ENCODE measurements at regions not wholly inside any gene's neighbourhood (a gene's known extent, or its start where the extent isn't known, plus 50 kb on each side); places are given as distances from the start of the nearest gene placed in this dataset.

DNA sequence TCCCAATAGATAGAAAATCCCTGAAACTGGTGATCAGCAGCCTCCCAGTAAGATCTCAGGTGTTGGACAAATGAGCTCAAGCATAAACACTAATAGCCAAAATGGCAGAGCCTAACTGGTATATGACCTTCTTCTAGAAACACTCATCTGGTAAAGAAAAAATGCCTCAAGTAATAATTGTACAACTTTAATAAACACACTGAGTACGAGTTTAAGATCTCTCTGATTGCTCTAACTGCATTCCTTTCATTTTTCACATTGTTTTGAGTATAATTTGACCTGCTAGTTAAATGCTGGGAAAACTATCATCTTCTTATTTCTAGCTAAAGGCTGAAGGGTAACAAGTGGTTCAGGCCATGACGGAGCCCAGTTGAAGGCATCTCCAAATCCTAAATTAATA, 2009.5 kb upstream of the PCDH20 start:
- H4K20me1 ChIP-seq (ENCODE audit: low read depth, low read length), result no peaks in the 10 kb centered on the region
- H3K36me3 ChIP-seq (ENCODE audit: low read length), result no peaks in the 10 kb centered on the region
- H2AFZ ChIP-seq (ENCODE audit: low read depth, low read length, severe bottlenecking), result peak overlapping the region; percentile 52
- no peaks in the 10 kb centered on the region for H3K27me3 ChIP-seq (ENCODE audit: low read length)
- no peak overlapping the region for H3K27ac ChIP-seq (ENCODE audit: low read depth, low read length)
- no peaks in the 10 kb centered on the region for H3K9me2 ChIP-seq (replicated peaks; ENCODE audit: insufficient read depth, low read length)
- H3K9ac ChIP-seq (ENCODE audit: low read length), result no peak overlapping the region
- no peaks in the 10 kb centered on the region for H3K79me2 ChIP-seq (ENCODE audit: insufficient read depth, low read length)
- no peaks in the 10 kb centered on the region for H3F3A ChIP-seq (ENCODE audit: insufficient read depth)
- no peak overlapping the region for H3K4me3 ChIP-seq (ENCODE audit: insufficient read depth, low read length, poor library complexity, severe bottlenecking)
- no peak for TF ChIP-seq EZH2phosphoT487 (conservative IDR thresholded peaks at IDR 0.05; ENCODE audit: low read length)
- no peak for TF ChIP-seq CTCF (IDR thresholded peaks at IDR 0.05; ENCODE audit: insufficient read depth, low read length, poor library complexity, severe bottlenecking)
- H3K9me3 ChIP-seq (ENCODE audit: insufficient read depth, low read length), result no peaks in the 10 kb centered on the region
- no peak overlapping the region for H3K4me2 ChIP-seq (ENCODE audit: low read depth, low read length, poor library complexity, severe bottlenecking)

- Histone ChIP-seq H3K79me2 (ENCODE audit: insufficient read depth, low read length) (no peaks in the 10 kb centered on the region), H3K9me3 (ENCODE audit: insufficient read depth, low read length) (no peaks in the 10 kb centered on the region), H4K20me1 (ENCODE audit: low read depth, low read length) (no peaks in the 10 kb centered on the region), H3K36me3 (ENCODE audit: low read length) (no peaks in the 10 kb centered on the region), H2AFZ (ENCODE audit: low read depth, low read length, severe bottlenecking) (peak overlapping the region; percentile 68), H3K4me2 (ENCODE audit: low read depth, low read length, poor library complexity, severe bottlenecking) (no peak overlapping the region), H3K4me3 (ENCODE audit: insufficient read depth, low read length, poor library complexity, severe bottlenecking) (no peak overlapping the region), H3K9ac (ENCODE audit: low read length) (no peak overlapping the region), H3K27ac (ENCODE audit: low read depth, low read length) (no peak overlapping the region), H3K27me3 (ENCODE audit: low read length) (no peaks in the 10 kb centered on the region), H3F3A (ENCODE audit: insufficient read depth) (no peaks in the 10 kb centered on the region), H3K9me2 (replicated peaks; ENCODE audit: insufficient read depth, low read length) (no peaks in the 10 kb centered on the region)
- TF ChIP-seq CTCF (IDR thresholded peaks at IDR 0.05; ENCODE audit: insufficient read depth, low read length, poor library complexity, severe bottlenecking) (no peak), EZH2phosphoT487 (conservative IDR thresholded peaks at IDR 0.05; ENCODE audit: low read length) (no peak)
Observed at GRCh38 chr13:63421123-63421522, 2005.5 kb upstream of the PCDH20 start.

DNA sequence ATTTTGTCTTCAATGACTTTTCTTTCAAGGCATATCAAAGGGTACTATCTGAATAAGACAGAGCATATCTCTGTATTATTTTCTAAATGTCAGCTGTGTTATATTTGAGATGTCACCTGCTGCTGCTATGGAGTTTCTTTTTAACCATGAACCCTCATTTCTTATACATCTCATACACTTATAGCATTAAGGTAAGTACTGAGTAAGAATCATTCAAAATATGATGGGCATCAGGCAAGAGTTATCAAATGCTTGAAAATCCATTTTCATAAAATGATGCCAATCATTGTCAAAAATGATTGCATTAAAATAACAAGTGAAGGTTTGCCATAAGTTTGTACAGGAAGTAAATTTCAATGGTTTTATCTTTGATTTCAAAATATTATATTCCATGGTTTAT, 2005.0 kb upstream of the PCDH20 start:
- Histone ChIP-seq H3K4me2 (ENCODE audit: low read depth, low read length, poor library complexity, severe bottlenecking) (no peak overlapping the region), H3K4me3 (ENCODE audit: insufficient read depth, low read length, poor library complexity, severe bottlenecking) (no peak overlapping the region), H3K9me2 (replicated peaks; ENCODE audit: insufficient read depth, low read length) (no peaks in the 10 kb centered on the region), H4K20me1 (ENCODE audit: low read depth, low read length) (no peaks in the 10 kb centered on the region), H3K79me2 (ENCODE audit: insufficient read depth, low read length) (no peaks in the 10 kb centered on the region), H3K27me3 (ENCODE audit: low read length) (no peaks in the 10 kb centered on the region), H3K9me3 (ENCODE audit: insufficient read depth, low read length) (no peaks in the 10 kb centered on the region), H2AFZ (ENCODE audit: low read depth, low read length, severe bottlenecking) (no peak overlapping the region), H3K36me3 (ENCODE audit: low read length) (no peaks in the 10 kb centered on the region), H3K9ac (ENCODE audit: low read length) (no peak overlapping the region), H3F3A (ENCODE audit: insufficient read depth) (no peaks in the 10 kb centered on the region), H3K27ac (ENCODE audit: low read depth, low read length) (no peak overlapping the region)
- no peak for TF ChIP-seq CTCF (IDR thresholded peaks at IDR 0.05; ENCODE audit: insufficient read depth, low read length, poor library complexity, severe bottlenecking)
- no peak for TF ChIP-seq EZH2phosphoT487 (conservative IDR thresholded peaks at IDR 0.05; ENCODE audit: low read length)

All from SU-DHL-6 (cell line).